ENCODE measurements at regions not wholly inside any gene's neighbourhood (a gene's known extent, or its start where the extent isn't known, plus 50 kb on each side); places are given as distances from the start of the nearest gene placed in this dataset.

- TF ChIP-seq CTCF (optimal IDR thresholded peaks at IDR 0.05 in 1 of 3, IDR thresholded peaks at IDR 0.05 in 1 of 3, conservative IDR thresholded peaks at IDR 0.05 in 1 of 3; ENCODE audit: extremely low read depth in 1 of 3, insufficient read depth in 2 of 3, low read length in 3 of 3) (no peak), EZH2 (IDR thresholded peaks at IDR 0.05; ENCODE audit: low read length) (no peak)
Observed at GRCh38 chr9:81266674-81267073, 422.7 kb downstream of the TLE1 start.
